Thyroid gland (tissue), 4 donors: ENCODE measurements at regions not wholly inside any gene's neighbourhood (a gene's known extent, or its start where the extent isn't known, plus 50 kb on each side); places are given as distances from the start of the nearest gene placed in this dataset.

Experiments used
- CTCF ChIP-seq, 6 experiments: fragments of 200-600 bp in 3 of 6; fragments of 450-650 bp in 3 of 6; sonication (generic) in 3 of 6; IDR thresholded peaks; one replicate each; pipeline ENCODE4 v1.5.1; 2016 to 2019; ENCODE audit warnings: antibody characterized with exemption in 6 of 6, mild to moderate bottlenecking in 2 of 6, inconsistent platforms in 1 of 6, moderate library complexity in 1 of 6
- POLR2A ChIP-seq, 2 donors: fragments of 450-650 bp; IDR thresholded peaks; one replicate each; pipeline ENCODE4 v1.6.1; 2017; ENCODE audit warnings: antibody characterized with exemption in 2 of 2, mild to moderate bottlenecking in 2 of 2, moderate library complexity in 1 of 2

GRCh38 chr18:70674896-70675295 is 386.1 kb downstream of the SOCS6 start:
- no peak for TF ChIP-seq CTCF (IDR thresholded peaks at IDR 0.05)
- TF ChIP-seq POLR2A (IDR thresholded peaks at IDR 0.05) = no peak
